Activated naive CD8-positive, alpha-beta T cell treated with anti-CD3 and anti-CD28 coated beads, Interleukin-2, amount 10 ng/mL, durations not matched to agents 7 days and 5 days (primary cell): ENCODE measurements at regions not wholly inside any gene's neighbourhood (a gene's known extent, or its start where the extent isn't known, plus 50 kb on each side); places are given as distances from the start of the nearest gene placed in this dataset.
A peak's percentile ranks its signal among the peaks of the same experiment; 100 is the strongest.

Experiments
- ATAC-seq: fragments of 150-1000 bp; cut with Tn5 transposase; one replicate; pipeline ENCODE4 v1.10.0; 2021; ENCODE audit warnings: low read depth, moderate library complexity
- POLR2A ChIA-PET: fragments of 350-600 bp; sonication (Branson Sonifier 250); formaldehyde crosslinking; loops from one replicate; lab custom pipeline; 2021; ENCODE audit warnings: antibody characterized with exemption; lab: Charles Lee
- DNase-seq: peaks from one replicate; pipeline ENCODE4 v3.0.0; 2021
- H3K27ac Mint-ChIP-seq: one replicate; pipeline ENCODE4 v1.8.0; 2022; ENCODE audit warnings: mild to moderate bottlenecking, mixed read lengths
- H3K27me3 Mint-ChIP-seq: one replicate; pipeline ENCODE4 v1.8.0; 2022; ENCODE audit warnings: mild to moderate bottlenecking, moderate library complexity, mixed read lengths
- H3K36me3 Mint-ChIP-seq: one replicate; pipeline ENCODE4 v1.8.0; 2021; ENCODE audit warnings: mild to moderate bottlenecking, mixed read lengths
- H3K4me1 Mint-ChIP-seq: one replicate; pipeline ENCODE4 v1.8.0; 2021; ENCODE audit warnings: mixed read lengths
- H3K4me3 Mint-ChIP-seq: one replicate; pipeline ENCODE4 v1.8.0; 2022; ENCODE audit warnings: mild to moderate bottlenecking, moderate library complexity, mixed read lengths
- H3K9me3 Mint-ChIP-seq: one replicate; pipeline ENCODE4 v1.8.0; 2021; ENCODE audit warnings: mixed read lengths

- no peaks in the 10 kb centered on the region for H3K27me3 Mint-ChIP-seq
- no peak overlapping the region for H3K4me3 Mint-ChIP-seq
- peaks cover 10% of the 10 kb centered on the region for H3K36me3 Mint-ChIP-seq
- peak overlapping the region; percentile 42 for H3K27ac Mint-ChIP-seq
- DNase-seq, result no peak
- H3K4me1 Mint-ChIP-seq, result peaks cover 5% of the 10 kb centered on the region
- no peak for ATAC-seq
- POLR2A ChIA-PET, result interaction anchor here (0.5 kb wide), 1 partner anchor 985 kb away, joined by 4 read pairs; no protein-coding TSS in a partner anchor
- peaks cover 5% of the 10 kb centered on the region for H3K9me3 Mint-ChIP-seq
Observed at GRCh38 chrX:42954880-42955279, 176.9 kb upstream of the PPP1R2C start.

GRCh38 chrX:42955349-42955748 lies 177.4 kb upstream of the PPP1R2C start:
- Mint-ChIP-seq H3K4me1 (peaks cover 5% of the 10 kb centered on the region), H3K27ac (peak overlapping the region; percentile 79), H3K9me3 (peaks cover 5% of the 10 kb centered on the region), H3K4me3 (peak overlapping the region; percentile 52), H3K27me3 (no peaks in the 10 kb centered on the region), H3K36me3 (peaks cover 10% of the 10 kb centered on the region)
- no peak for ATAC-seq
- DNase-seq, result no peak
- POLR2A ChIA-PET, result interaction anchor here (0.5 kb wide), 1 partner anchor 985 kb away, joined by 4 read pairs; no protein-coding TSS in a partner anchor

GRCh38 chrX:42967681-42968300 lies 189.8 kb upstream of the PPP1R2C start:
- DNase-seq (no peak), ATAC-seq (no peak)
- H3K9me3 Mint-ChIP-seq, result no peaks in the 10 kb centered on the region
- H3K4me3 Mint-ChIP-seq, result no peak overlapping the region
- no peak overlapping the region for H3K27ac Mint-ChIP-seq
- H3K36me3 Mint-ChIP-seq, result peaks cover 3% of the 10 kb centered on the region
- POLR2A ChIA-PET, result no interaction called here
- H3K4me1 Mint-ChIP-seq, result no peaks in the 10 kb centered on the region
- H3K27me3 Mint-ChIP-seq, result no peaks in the 10 kb centered on the region

- DNase-seq (no peak), ATAC-seq (no peak)
- Mint-ChIP-seq H3K27me3 (no peaks in the 10 kb centered on the region), H3K4me1 (peaks cover 5% of the 10 kb centered on the region), H3K36me3 (no peaks in the 10 kb centered on the region), H3K27ac (no peak overlapping the region), H3K4me3 (no peak overlapping the region), H3K9me3 (no peaks in the 10 kb centered on the region)
- POLR2A ChIA-PET, result no interaction called here
Observed at GRCh38 chrX:42973321-42973720, 195.4 kb upstream of the PPP1R2C start.

- no peaks in the 10 kb centered on the region for H3K27me3 Mint-ChIP-seq
- H3K27ac Mint-ChIP-seq, result no peak overlapping the region
- POLR2A ChIA-PET, result no interaction called here
- DNase-seq, result no peak
- H3K4me3 Mint-ChIP-seq, result no peak overlapping the region
- ATAC-seq, result no peak
- no peaks in the 10 kb centered on the region for H3K9me3 Mint-ChIP-seq
- H3K4me1 Mint-ChIP-seq, result peaks cover 5% of the 10 kb centered on the region
- no peaks in the 10 kb centered on the region for H3K36me3 Mint-ChIP-seq
Observed at GRCh38 chrX:42975906-42976305, 197.9 kb upstream of the PPP1R2C start.

- H3K27ac Mint-ChIP-seq, result peak overlapping the region; percentile 54
- ATAC-seq (no peak), DNase-seq (no peak)
- no peaks in the 10 kb centered on the region for H3K27me3 Mint-ChIP-seq
- peaks cover 5% of the 10 kb centered on the region for H3K4me1 Mint-ChIP-seq
- POLR2A ChIA-PET, result no interaction called here
- H3K36me3 Mint-ChIP-seq, result no peaks in the 10 kb centered on the region
- no peak overlapping the region for H3K4me3 Mint-ChIP-seq
- H3K9me3 Mint-ChIP-seq, result no peaks in the 10 kb centered on the region
Observed at GRCh38 chrX:42976746-42977366, 198.9 kb upstream of the PPP1R2C start.

- no peak for ATAC-seq
- DNase-seq, result no peak
- no peaks in the 10 kb centered on the region for H3K36me3 Mint-ChIP-seq
- H3K4me1 Mint-ChIP-seq, result peaks cover 5% of the 10 kb centered on the region
- peaks cover 2% of the 10 kb centered on the region for H3K9me3 Mint-ChIP-seq
- H3K4me3 Mint-ChIP-seq, result no peak overlapping the region
- H3K27ac Mint-ChIP-seq, result no peak overlapping the region
- POLR2A ChIA-PET, result no interaction called here
- H3K27me3 Mint-ChIP-seq, result no peaks in the 10 kb centered on the region
Observed at GRCh38 chrX:42978655-42979379, 200.9 kb upstream of the PPP1R2C start.

- Mint-ChIP-seq H3K4me1 (no peaks in the 10 kb centered on the region), H3K4me3 (no peak overlapping the region), H3K36me3 (no peaks in the 10 kb centered on the region), H3K27ac (no peak overlapping the region), H3K27me3 (no peaks in the 10 kb centered on the region), H3K9me3 (peaks cover 2% of the 10 kb centered on the region)
- ATAC-seq (no peak), DNase-seq (no peak)
- POLR2A ChIA-PET, result no interaction called here
Observed at GRCh38 chrX:42988700-42989099, 210.7 kb upstream of the PPP1R2C start.

GRCh38 chrX:42992199-42992943 lies 214.4 kb upstream of the PPP1R2C start:
- no peak for DNase-seq
- Mint-ChIP-seq H3K9me3 (peaks cover 2% of the 10 kb centered on the region), H3K27me3 (no peaks in the 10 kb centered on the region), H3K4me1 (no peaks in the 10 kb centered on the region), H3K36me3 (peaks cover 3% of the 10 kb centered on the region), H3K4me3 (no peak overlapping the region), H3K27ac (no peak overlapping the region)
- POLR2A ChIA-PET, result no interaction called here
- no peak for ATAC-seq

GRCh38 chrX:42996861-42997260 lies 218.9 kb upstream of the PPP1R2C start:
- Mint-ChIP-seq H3K9me3 (peaks cover 2% of the 10 kb centered on the region), H3K27me3 (no peaks in the 10 kb centered on the region), H3K36me3 (peaks cover 3% of the 10 kb centered on the region), H3K27ac (no peak overlapping the region), H3K4me1 (no peaks in the 10 kb centered on the region), H3K4me3 (no peak overlapping the region)
- POLR2A ChIA-PET, result no interaction called here
- no peak for DNase-seq
- no peak for ATAC-seq

- Mint-ChIP-seq H3K36me3 (peaks cover 3% of the 10 kb centered on the region), H3K4me1 (no peaks in the 10 kb centered on the region), H3K4me3 (no peak overlapping the region), H3K27me3 (no peaks in the 10 kb centered on the region), H3K9me3 (no peaks in the 10 kb centered on the region), H3K27ac (no peak overlapping the region)
- ATAC-seq (no peak), DNase-seq (no peak)
- POLR2A ChIA-PET, result no interaction called here
Observed at GRCh38 chrX:43000121-43000520, 222.2 kb upstream of the PPP1R2C start.

GRCh38 chrX:43002526-43003203 lies 224.7 kb upstream of the PPP1R2C start:
- Mint-ChIP-seq H3K27me3 (no peaks in the 10 kb centered on the region), H3K4me1 (no peaks in the 10 kb centered on the region), H3K9me3 (no peaks in the 10 kb centered on the region), H3K36me3 (no peaks in the 10 kb centered on the region), H3K4me3 (no peak overlapping the region), H3K27ac (no peak overlapping the region)
- DNase-seq (no peak), ATAC-seq (no peak)
- POLR2A ChIA-PET, result interaction anchor here (0.7 kb wide), 1 partner anchor 290 kb away, joined by 5 read pairs; no protein-coding TSS in a partner anchor

- no peak overlapping the region for H3K27ac Mint-ChIP-seq
- no peak overlapping the region for H3K4me3 Mint-ChIP-seq
- H3K36me3 Mint-ChIP-seq, result no peaks in the 10 kb centered on the region
- POLR2A ChIA-PET, result interaction anchor here (0.7 kb wide), 1 partner anchor 290 kb away, joined by 5 read pairs; no protein-coding TSS in a partner anchor
- DNase-seq, result no peak
- no peaks in the 10 kb centered on the region for H3K27me3 Mint-ChIP-seq
- H3K4me1 Mint-ChIP-seq, result no peaks in the 10 kb centered on the region
- ATAC-seq, result no peak
- no peaks in the 10 kb centered on the region for H3K9me3 Mint-ChIP-seq
Observed at GRCh38 chrX:43003204-43003565, 225.2 kb upstream of the PPP1R2C start.
